ENCODE measurements at regions not wholly inside any gene's neighbourhood (a gene's known extent, or its start where the extent isn't known, plus 50 kb on each side); places are given as distances from the start of the nearest gene placed in this dataset.

DNA sequence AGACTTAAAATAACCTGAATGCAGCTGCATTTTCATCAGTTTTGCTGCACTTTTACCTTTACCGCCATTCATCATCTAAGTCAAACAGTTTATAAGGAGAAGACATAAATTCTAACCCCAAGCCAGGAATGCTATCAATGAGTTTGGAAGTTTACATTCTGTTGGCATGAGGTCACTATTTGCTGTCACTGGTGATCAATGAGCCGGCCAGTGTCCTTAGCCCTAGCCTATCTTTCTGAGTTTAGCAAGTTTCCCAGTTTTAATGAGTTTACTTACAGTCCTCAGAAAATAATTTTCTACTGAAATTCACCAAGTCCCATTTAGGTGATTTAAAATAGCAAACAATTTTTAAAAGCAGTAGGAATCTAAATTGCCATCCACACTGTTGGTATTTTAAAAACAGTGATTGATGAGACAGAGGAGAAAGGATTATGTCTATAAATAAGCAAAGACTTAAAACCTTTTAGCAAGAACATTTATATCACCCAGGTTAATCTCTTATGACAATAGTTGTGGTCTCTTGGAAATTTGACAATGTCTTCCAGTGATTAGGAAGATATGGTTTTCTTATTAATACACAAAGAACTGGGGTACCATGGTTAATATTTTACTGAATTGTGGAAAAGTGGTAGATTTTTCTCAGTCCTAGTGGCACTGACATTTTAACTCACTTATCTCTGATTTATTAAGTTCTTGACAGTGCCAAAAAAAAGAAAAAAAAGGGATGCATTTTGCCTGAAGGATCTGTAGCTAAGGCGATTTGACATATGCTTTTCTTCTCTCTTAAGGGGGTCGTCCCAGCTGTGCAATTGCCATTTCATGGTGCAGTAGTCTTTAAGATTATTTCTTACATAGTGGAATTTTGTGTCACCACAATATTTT is 443.4 kb upstream of the ANKRD30A start:
- DNase-seq = no peak

DNA sequence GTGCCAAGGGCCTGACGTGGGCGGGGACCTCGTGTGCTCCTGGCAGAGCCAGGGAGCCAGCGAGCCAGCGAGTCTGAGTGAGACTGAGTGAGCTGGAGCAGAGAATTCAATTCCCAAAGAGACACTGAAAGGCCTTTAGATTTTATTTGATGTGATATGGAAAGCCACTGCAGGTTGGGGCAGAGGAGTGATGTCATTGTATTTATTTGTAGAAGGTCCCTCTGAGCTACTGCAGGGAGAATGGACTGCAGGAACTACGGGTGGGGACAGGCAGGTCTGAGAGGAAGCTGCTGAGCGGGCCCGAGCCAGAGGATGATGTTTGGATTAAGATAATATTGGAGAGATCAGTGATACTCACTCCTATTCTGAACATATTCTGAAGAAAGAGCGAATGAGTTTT is 445.8 kb upstream of the ANKRD30A start:
- DNase-seq = no peak

DNA sequence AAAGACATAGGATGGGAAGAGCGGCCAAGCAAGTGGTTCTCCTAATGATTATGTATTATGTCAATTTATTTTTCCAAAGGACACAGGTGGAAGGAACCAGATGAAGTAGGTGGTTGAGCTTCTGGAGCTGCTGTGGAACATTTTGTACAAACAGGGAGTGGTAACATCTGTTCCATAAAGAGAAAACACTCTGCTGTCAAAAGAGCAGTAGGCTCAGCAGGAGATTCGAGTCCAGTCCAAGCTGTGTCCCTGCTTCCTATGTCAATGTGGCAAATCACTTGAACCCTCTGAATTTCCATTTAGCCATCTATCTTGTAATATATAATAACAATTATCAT is 448.0 kb upstream of the ANKRD30A start:
- no peak for DNase-seq

DNA sequence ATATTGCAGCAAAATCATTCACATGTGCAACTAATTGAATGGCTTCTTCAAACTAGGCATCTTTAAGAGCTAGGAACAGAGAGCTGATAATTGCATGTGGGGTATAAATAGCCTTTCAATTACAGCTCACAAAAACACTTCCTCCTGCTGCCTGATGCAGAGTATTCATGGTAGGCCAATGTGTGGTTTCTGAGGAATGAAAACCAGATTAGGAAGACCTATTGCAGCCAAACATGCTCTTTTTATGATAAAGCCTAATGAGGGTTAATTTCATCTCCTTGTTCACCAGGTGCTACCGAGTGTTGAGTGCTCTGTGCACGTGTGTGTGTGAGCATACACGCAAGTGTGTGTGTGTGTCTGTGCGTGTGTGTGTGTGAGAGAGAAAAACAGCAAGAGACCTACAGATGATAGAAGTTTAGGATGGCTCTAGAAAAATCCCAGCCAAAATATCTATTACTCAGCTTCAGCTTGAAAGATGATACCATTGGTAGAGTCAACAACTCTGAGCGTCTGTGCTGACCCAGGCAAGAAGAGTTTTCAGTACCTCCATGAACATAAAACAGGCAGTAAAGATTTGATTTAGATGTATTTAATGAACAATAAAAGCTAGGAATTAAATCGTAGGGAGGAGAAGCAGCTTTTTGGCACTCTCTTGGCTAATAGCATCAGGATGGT is 448.5 kb upstream of the ANKRD30A start:
- DNase-seq = no peak

DNA sequence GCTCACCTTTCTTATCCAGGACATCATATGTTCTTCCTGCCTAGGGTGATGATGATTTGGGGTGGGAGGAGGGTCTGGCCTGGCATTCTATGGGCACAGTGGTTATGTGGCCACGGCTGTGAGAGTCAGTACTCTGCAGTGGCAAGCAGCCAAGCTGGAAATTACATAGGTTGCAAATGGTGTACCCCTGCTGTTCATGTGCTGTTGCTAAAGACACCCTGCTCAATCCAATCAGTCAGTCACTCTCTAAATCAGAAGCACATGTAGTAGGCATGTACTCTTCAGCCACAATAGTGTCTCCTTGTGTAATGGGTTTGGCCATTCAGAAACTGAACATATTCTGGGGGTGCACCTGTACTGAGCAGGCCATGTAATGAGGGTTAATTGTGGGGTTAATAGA is 449.1 kb upstream of the ANKRD30A start:
- no peak for DNase-seq

DNA sequence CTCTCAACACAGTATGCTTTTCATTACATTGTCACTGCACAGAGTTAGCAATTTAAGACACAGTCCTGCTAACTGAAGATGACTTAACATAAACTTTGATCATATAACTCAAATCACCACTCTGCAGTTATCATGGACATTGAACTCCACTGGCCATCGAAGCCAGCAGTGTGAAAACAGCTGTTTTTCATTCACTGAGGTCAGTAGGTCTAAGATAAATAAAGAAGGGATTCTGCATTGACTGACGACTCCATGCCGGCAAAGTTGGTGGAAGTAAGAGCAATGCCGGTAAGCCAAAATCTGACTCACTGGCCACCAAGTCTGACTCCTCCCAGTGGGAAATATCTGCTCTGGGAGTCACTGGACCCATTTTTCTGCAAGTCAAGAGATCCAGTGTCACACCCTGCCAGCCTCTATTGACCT is 449.9 kb upstream of the ANKRD30A start:
- DNase-seq = no peak

DNA sequence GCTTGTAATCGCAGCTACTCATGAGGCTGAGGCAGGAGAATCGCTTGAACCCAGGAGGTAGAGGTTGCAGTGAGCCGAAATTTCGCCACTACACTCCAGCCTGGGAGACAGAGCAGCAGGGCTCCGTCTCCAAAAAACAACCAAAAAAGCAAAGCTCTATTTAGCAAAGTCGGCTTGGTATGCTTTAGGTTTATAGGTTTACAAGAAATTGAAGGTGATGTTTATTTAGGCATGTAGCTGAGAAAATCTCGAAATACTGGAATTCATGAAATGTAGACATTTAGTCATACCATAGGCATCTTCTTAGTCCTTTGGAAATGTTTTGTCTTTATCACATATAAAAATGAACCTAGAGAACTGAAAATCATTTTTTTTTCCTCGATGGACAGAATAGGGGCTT is 453.8 kb upstream of the ANKRD30A start:
- DNase-seq = no peak

DNA sequence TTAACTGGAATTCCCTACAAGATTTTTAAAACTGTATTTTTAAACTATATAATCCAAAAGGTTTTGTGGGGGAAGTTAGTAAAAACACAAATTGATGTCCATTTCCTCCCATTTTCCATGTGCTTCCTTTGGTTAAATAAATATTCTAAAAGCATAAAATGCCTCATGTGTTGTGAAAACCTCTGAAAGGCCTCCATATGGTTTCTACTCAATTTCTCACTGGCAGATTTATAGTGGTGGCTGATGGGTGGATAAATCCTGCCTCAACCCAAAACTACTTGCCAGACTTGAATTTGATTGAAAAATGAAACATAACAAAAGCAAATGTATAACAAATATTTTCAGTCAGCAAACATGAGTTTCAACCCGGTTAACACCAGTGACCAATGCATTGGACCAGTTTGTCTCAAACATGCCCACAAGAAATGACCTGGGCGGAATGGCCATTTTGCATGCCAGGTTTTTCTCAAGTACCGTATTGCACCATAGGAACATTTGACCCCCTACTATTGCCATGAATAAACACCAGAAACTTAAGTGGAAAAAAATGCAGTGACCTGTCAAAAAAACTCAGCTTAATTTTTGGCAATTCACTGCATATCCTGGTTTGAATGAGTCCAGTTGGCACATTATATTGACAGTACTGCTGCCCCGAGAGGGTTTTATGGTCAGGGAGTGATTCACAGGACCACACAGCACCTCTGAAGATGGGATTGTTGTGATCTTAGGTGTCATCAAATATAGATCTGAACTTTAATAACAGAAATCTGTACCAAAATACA is 454.6 kb upstream of the ANKRD30A start:
- DNase-seq = no peak

DNA sequence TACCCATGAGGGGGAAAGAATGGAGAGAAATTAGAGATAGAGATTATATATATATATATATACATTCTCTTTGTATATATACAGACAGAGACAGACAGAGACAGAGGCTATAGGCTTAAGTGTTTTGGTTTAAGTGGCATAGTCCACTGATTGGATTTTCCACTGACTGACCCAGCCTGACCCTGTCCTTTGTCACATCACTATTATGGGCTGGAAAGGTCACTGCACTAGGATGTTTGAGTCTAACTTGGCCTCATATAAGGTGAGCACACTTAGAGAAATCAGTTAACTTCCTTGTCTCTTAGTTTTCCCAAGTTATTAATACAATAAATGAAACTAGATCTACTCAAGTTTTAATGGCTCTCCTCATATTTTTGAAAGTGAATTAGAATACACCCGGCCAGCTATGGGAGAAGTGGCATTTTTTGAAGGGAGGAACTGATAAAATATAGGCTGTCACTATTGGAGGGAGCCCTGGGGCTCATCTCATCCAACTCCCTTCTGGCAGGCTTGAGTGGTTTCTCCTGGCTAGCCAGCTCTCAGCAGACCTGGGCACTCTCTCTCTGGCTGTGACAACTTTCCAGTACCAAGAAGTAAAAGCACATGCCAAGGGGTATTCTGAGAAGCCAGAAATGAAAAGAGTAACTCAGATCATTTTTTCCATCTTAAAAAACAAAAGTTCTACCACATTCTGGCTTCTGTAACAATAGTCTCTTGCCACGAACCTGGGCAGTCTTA is 455.6 kb upstream of the ANKRD30A start:
- DNase-seq = no peak

DNA sequence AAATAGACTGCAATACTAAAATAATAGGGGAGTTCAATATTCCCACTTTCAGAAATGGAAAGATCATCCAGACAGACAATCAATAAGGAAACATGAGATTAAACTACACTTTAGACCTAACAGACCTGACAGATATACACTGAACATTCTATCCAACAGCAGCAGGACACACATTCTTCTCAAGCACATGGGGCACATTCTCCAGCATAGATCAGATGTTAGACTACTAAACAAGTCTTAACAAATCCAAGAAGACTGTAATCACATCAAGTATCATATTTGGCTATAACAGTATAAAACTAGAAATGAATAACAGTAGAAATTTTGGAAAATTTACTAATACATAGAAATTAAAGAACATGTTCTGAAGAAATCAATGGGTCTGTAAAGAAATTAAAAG is 458.9 kb upstream of the ANKRD30A start:
- DNase-seq = no peak

DNA sequence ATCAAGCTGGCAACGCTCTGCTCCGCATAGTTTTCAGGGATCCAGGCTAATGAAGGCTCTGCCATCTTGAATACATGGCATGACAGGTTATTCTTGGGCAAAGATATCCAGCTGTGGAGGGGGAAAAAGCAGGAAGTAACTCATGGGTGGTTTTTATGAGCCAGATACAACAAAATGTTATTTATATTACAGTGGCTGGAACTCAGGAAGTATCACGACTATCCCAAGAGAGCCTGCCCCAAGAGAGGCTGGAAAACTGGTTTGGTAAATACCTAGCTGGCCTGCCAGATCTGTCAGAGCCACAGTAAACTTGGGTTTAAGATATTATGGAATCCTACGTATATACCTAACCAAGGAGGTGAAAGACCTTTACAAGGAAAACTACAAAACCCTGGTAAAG is 462.8 kb upstream of the ANKRD30A start:
- no peak for DNase-seq

DNA sequence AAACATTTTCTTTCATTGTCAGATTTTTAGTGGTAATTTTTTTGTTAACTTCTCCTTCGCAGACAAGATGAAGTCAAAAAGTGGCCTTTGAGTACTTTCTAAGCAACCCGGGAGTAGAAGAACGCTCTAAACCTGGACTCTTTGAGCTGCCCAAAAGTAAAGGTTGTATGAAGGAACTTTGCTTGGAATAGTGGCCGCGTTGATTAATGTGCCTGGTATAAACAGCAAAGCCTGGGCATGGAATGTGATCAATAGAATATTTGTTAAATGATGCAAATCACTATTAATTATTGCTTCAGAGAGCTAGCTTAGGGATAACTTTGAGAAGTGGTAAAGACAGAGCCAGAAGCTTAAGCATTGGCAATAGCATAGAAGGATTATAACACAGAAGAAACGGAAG is 475.1 kb upstream of the ANKRD30A start:
- no peak for DNase-seq

DNA sequence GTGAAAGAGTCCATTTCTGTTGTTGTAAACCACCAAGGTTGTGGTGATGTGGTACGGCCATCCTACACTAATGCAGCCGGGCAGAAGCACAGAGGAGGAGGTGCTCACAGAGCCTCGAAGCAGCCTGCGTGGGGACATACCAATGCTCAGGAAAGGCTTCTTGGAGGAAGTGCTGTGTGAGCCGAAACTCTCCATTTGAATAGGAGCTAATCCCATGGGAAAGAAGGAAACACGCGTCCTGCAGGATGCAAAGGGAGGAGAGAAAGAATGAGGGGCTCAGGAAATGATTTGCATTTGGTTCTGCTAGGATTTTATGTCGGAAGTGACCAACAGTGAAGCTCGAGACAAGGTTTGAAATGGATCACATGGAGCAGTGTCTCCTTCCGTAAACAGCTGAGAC is 477.9 kb upstream of the ANKRD30A start:
- DNase-seq = no peak

DNA sequence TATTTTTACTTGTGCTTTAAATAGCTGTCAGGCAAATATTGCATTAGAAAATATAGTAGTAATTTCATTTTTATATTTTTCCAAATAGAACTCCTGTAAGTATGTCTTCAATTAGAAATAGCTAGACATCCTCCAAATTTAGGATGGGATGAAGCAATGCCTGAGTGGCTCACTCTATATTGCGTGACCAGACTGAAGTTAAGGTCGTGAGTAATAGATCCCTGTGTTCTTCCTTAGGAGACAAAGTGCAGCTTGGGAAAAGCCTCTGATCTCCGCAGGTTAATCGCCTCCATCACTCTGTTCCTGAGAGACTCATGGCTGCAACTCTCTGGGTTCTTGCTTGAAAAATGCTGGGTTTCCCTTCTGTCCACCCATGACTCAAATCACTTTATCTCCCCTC is 484.8 kb upstream of the ANKRD30A start:
- DNase-seq = no peak

DNA sequence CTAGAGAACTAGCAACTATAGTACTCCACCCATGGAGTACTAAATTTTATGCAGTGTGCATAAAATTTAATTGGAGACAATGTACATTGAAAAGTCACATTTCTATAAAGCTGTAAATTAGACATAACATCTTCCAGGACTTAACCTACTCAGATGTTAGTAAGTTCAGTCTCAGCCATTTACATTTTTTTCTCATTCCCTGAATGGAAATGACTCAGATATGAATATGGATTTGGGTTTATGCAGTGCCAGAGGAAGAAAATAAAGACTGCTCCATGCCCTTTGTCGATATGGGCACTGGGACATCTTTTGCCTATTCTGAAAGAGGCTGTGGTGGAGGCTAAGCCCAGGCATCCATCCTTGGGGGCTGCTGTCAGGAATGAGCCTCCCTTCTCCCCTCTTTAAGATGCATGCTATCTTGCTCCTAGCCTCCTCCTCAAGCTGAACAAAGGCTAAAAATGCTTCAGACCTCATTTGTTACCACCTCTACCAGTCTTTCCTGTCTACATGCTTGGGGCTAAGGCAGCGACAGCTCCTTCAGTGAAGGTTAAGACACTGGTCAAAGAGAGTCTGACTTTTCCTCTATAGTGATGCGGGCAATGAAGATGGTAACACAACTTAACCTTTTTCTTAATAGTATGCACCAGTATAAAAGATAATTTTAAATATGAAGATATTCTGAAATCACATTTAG is 486.8 kb upstream of the ANKRD30A start:
- DNase-seq = no peak

DNA sequence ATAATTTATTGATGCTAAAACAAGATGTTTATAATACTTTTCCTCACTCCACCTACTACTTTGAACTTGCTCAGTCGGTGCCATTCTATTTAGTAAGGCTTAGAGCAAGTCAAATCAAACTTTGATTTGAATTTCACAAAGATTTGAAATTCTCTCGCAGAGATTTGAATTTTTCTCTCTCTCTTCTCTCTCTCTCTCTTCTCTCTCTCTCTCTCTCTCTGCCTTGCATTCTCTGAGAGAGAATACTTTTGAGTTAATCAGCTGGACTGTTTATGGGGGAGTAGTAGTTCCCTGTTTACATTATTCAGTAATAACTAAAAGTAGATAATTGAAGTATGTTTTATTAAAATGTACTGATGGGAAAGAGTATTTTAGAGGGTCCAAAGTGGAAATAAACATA is 488.5 kb upstream of the ANKRD30A start:
- DNase-seq = no peak

DNA sequence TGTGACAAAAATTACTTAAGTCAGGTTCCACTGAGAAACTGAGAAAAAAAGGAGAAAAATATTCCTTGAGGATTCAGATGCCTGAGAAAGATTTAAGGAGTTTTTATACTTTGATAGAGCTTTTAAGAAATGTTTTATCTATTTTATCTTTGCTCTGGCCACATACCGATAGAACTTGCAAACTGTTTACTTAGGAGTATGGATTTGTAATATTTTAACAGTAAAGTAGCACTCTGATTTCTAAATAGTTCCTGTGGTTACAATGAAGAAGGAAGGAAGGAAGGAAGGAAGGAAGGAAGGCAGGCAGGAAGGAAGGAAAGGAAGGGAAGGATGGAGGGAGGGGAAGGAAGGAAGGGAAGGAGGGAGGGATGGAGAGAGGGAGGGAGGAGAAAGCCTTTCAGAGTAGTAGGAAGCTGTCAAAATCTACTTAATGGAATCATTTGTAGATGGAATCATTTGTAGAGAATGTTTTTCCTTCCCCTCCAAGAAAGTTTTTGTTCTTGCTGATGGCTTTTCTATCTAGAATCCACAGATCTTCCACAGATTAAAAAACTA is 489.0 kb upstream of the ANKRD30A start:
- DNase-seq = no peak

DNA sequence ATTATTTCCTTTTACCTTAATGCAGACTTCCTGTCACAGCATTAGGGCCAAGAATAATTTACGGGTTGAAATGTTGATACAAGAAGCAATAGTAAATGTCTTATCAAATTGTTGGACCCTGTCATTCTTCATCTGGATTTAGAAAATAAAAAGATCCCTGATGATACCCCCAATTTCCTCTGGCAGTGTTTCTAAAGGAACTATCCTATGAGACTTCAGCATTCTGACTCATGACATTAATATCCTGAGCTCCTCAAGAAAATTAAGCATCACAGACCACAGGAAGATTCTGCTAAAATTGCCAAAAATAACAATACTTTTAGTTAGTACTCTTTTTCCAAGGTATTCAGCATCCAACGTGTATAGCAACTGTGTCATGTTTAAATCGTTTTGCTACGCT is 490.5 kb upstream of the ANKRD30A start:
- no peak for DNase-seq

DNA sequence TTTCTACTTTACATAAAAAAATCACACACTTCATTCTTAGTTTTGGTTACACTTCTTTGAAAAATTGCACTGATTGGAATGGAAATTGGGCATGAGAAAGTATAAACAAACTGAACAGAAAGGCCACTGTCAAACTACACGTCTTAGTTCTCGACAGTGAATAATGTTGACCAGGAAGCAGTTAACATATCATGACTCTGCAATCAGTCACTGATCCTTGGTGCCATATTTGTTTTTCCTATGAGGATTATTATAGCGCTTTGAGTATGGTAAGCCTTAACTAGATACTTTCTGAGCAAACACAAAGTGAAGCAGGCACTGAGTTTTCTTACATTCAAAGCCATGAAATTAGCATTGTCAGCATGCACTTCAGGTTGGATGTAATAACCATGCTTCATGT is 495.1 kb upstream of the ANKRD30A start:
- DNase-seq = no peak

DNA sequence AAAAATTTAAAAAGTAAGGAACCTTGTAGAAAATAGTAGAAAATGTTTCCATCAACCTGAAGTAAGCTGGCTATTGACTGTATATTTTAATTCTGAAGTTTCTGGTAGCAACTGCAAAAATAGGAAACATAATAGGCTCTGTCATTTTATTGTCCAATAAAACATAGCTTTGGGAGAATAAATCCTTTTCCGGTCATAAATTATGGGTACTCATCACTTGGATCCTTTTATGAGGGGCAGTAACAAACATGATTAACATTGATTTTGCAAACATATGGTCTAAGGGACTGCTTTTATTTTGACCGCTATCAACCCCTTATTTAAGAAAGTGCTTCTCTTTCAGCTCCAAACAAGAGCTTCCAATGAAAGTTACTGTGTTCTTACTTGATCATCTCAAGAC is 495.9 kb upstream of the ANKRD30A start:
- no peak for DNase-seq

DNA sequence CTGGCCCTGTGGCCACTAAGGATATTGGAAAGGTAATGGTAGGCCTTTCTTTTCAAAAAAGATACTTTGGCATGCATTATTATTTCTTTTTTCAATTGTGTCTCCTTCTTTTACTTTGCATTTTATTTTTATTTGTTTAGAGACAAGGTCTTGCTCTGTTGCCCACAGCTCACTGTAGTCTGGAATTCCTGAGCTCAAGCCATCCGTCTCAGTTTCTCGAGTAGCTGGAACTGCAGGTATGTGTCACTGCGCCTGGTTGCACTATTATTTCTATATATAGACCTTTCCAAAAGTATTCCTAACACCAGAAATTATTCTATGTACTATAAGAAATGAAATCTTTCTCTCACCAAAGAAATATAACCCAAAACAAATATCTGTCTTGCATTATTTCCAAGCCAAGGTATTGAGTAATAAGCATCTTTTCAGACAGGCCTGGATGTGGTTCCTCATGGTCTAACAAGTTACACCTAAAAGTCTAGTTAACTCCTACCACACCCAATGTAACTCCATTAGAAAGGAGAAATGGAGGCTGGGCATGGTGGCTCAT is 500.8 kb upstream of the ANKRD30A start:
- no peak for DNase-seq

DNA sequence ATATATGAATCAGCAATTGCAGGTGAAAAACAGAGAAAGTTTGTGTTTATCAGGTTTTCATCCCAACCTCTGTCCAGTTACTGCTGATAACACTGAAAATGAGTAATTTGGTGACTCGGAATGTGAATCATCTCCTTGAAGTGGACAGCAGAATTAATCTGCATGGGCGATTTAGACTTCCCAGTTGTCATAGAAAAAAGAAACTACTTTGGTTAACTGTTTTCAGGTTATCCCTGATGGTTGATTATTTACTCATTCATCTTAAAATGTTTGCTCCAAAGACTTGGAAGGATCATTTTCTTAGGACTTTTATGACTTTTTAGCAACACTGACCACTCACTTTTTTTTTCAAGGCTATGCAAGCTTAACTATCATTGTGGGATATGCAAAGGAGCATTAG is 504.1 kb upstream of the ANKRD30A start:
- no peak for DNase-seq
